LNCAP (cell line): ENCODE measurements at regions not wholly inside any gene's neighbourhood (a gene's known extent, or its start where the extent isn't known, plus 50 kb on each side); places are given as distances from the start of the nearest gene placed in this dataset.

Source experiments
- CTCF ChIP-seq: fragments of 450-650 bp; IDR thresholded peaks from 2 replicates; pipeline ENCODE4 v1.5.1; 2017; ENCODE audit warnings: mild to moderate bottlenecking

GRCh38 chr13:23966221-23966690, 69.0 kb upstream of the C1QTNF9B start:
- TF ChIP-seq CTCF, result no peak

GRCh38 chr13:23966691-23967615, 69.7 kb upstream of the C1QTNF9B start:
- TF ChIP-seq CTCF, result no peak

- TF ChIP-seq CTCF, result no peak
These were observed 72.3 kb upstream of the C1QTNF9B start for GRCh38 chr13:23969647-23970046.

GRCh38 chr13:23979361-23980159, 82.3 kb upstream of the C1QTNF9B start:
- no peak for TF ChIP-seq CTCF

GRCh38 chr13:23980160-23980551, 82.9 kb upstream of the C1QTNF9B start:
- no peak for TF ChIP-seq CTCF

GRCh38 chr13:23983671-23984070, 86.4 kb upstream of the C1QTNF9B start:
- no peak for TF ChIP-seq CTCF

GRCh38 chr13:23984546-23984945, 87.2 kb upstream of the C1QTNF9B start:
- TF ChIP-seq CTCF, result no peak
